SK-N-SH treated with all-trans-retinoic acid at 6 μM for 48 hours (cell line): ENCODE measurements at regions not wholly inside any gene's neighbourhood (a gene's known extent, or its start where the extent isn't known, plus 50 kb on each side); places are given as distances from the start of the nearest gene placed in this dataset.

ENCODE experiments used
- ATAC-seq: fragments of 200-7000 bp; cut with Tn5 transposase; 3 replicates; pipeline ENCODE4 v1.9.1; 2020; ENCODE audit warnings: mild to moderate bottlenecking, moderate library complexity
- ARNTL ChIP-seq: fragments of 450-650 bp; formaldehyde crosslinking; IDR thresholded peaks from 2 replicates; pipeline ENCODE4 v1.5.0; 2020; ENCODE audit warnings: low read depth, mild to moderate bottlenecking, moderate library complexity, borderline replicate concordance
- CSDC2 ChIP-seq: fragments of 250-450 bp; sonication (Bioruptor Pico); IDR thresholded peaks from 2 replicates; pipeline ENCODE4 v1.5.0; 2020; ENCODE audit warnings: mild to moderate bottlenecking, moderate library complexity
- CSRNP3 ChIP-seq: fragments of 250-450 bp; sonication (Bioruptor Pico); IDR thresholded peaks from 2 replicates; pipeline ENCODE4 v1.5.1; 2021; ENCODE audit warnings: mild to moderate bottlenecking, moderate library complexity
- GLIS3 ChIP-seq: fragments of 250-450 bp; sonication (Bioruptor Pico); IDR thresholded peaks from 2 replicates; pipeline ENCODE4 v1.5.0; 2020; ENCODE audit warnings: mild to moderate bottlenecking, moderate library complexity
- ISL1 ChIP-seq: fragments of 250-450 bp; sonication (Bioruptor Pico); IDR thresholded peaks from 2 replicates; pipeline ENCODE4 v2.1.2; 2022; ENCODE audit warnings: mild to moderate bottlenecking, moderate library complexity
- OSR1 ChIP-seq: fragments of 250-450 bp; sonication (Bioruptor Pico); IDR thresholded peaks from 2 replicates; pipeline ENCODE4 v1.8.0; 2022; ENCODE audit warnings: moderate library complexity, mild to moderate bottlenecking, inconsistent platforms
- PATZ1 ChIP-seq: fragments of 250-450 bp; sonication (Bioruptor Pico); IDR thresholded peaks from 2 replicates; pipeline ENCODE4 v1.8.0; 2020; ENCODE audit warnings: mild to moderate bottlenecking, moderate library complexity, borderline replicate concordance
- PPARA ChIP-seq: fragments of 250-450 bp; sonication (Bioruptor Pico); IDR thresholded peaks from 2 replicates; pipeline ENCODE4 v1.5.0; 2020; ENCODE audit warnings: mild to moderate bottlenecking, borderline replicate concordance
- RARB ChIP-seq: fragments of 250-450 bp; sonication (Bioruptor Pico); IDR thresholded peaks from 2 replicates; pipeline ENCODE4 v1.8.0; 2021; ENCODE audit warnings: mild to moderate bottlenecking, moderate library complexity
- SNAI2 ChIP-seq: fragments of 250-450 bp; sonication (Bioruptor Pico); IDR thresholded peaks from 2 replicates; pipeline ENCODE4 v1.5.0; 2020; ENCODE audit warnings: mild to moderate bottlenecking, moderate library complexity
- TCF4 ChIP-seq: fragments of 250-450 bp; sonication (Bioruptor Pico); IDR thresholded peaks from 2 replicates; pipeline ENCODE4 v1.8.0; 2021; ENCODE audit warnings: mild to moderate bottlenecking, moderate library complexity, borderline replicate concordance
- TOX ChIP-seq: fragments of 250-450 bp; sonication (Bioruptor Pico); IDR thresholded peaks from 2 replicates; pipeline ENCODE4 v1.8.0; 2021; ENCODE audit warnings: mild to moderate bottlenecking, moderate library complexity, borderline replicate concordance
- ZC3H10 ChIP-seq: fragments of 250-450 bp; sonication (Bioruptor Pico); IDR thresholded peaks from 2 replicates; pipeline ENCODE4 v1.5.1; 2021; ENCODE audit warnings: mild to moderate bottlenecking, moderate library complexity
- ZFP3 ChIP-seq: fragments of 250-450 bp; sonication (Bioruptor Pico); IDR thresholded peaks from 2 replicates; pipeline ENCODE4 v1.5.0; 2020; ENCODE audit warnings: mild to moderate bottlenecking, moderate library complexity
- ZFP30 ChIP-seq: fragments of 450-650 bp; formaldehyde crosslinking; IDR thresholded peaks from 2 replicates; pipeline ENCODE4 v1.5.0; 2022; ENCODE audit warnings: mild to moderate bottlenecking, moderate library complexity
- ZNF565 ChIP-seq: fragments of 450-650 bp; formaldehyde crosslinking; conservative IDR thresholded peaks from 2 replicates; pipeline ENCODE4 v1.5.0; 2020; ENCODE audit warnings: low read depth, mild to moderate bottlenecking, moderate library complexity
- ZNF8 ChIP-seq: fragments of 450-650 bp; formaldehyde crosslinking; IDR thresholded peaks from 2 replicates; pipeline ENCODE4 v1.5.0; 2020; ENCODE audit warnings: mild to moderate bottlenecking, moderate library complexity
- TF ChIP-seq, protein P1 (sequence below): fragments of 250-450 bp; sonication (Bioruptor Pico); IDR thresholded peaks from 2 replicates; pipeline ENCODE4 v1.5.0; 2020; ENCODE audit warnings: mild to moderate bottlenecking, moderate library complexity
- TF ChIP-seq, protein P2 (sequence below): fragments of 250-450 bp; sonication (Bioruptor Pico); IDR thresholded peaks from 2 replicates; pipeline ENCODE4 v1.5.1; 2020; ENCODE audit warnings: low read depth, mild to moderate bottlenecking, moderate library complexity

DNA sequence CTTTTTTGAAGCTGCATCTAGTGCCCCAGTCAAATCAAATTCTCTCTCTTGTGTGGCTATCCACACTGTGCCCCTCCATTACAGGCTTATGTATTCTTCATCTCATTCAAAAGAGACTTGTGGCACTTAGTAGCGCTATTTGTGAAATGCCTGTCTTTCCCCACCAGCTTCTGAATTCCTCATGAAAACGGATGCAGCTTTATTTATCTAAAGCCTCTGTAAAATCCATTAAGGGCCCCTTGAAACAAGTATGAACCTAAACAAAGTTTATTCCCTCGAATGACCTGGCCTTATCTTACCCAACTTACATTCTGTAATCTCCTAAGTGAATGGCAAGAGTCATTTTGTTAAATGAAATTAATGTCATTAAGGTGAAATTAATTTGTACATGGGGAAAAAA is 417.4 kb upstream of the PIK3C3 start:
- TF ChIP-seq RARB (CRISPR knock-in tag) (no peak), ISL1 (CRISPR knock-in tag) (peak; percentile 82)
- no peak for ATAC-seq

GRCh38 chr18:41532344-41533086 is 422.5 kb upstream of the PIK3C3 start:
- ATAC-seq = peak; percentile 71
- TF ChIP-seq SNAI2 (CRISPR knock-in tag) (no peak), ZFP3 (CRISPR knock-in tag) (peak; percentile 71; the same call in 1 of the 2 replicates)

DNA sequence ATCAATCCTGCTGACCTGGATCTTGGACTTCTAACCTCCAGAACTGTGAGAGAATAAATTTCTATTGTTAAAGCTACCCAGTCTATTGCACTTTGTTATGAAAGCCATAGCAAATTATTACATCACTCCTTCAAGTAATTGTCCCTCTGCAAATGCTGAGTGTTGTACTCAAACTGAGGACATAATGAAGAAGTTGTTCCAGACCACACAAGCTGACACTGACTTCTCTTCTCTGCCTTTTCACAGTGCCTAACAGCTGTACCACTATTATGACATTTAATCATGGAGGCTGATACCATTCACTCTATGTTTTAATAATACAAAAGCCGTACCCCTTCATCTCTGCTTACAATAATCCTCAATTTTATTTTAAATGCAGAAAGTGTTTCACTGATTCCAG is 424.1 kb upstream of the PIK3C3 start:
- ATAC-seq = no peak

GRCh38 chr18:41529093-41529492 is 425.9 kb upstream of the PIK3C3 start:
- ATAC-seq = no peak
- TF ChIP-seq RARB (CRISPR knock-in tag) (no peak), ZC3H10 (CRISPR knock-in tag) (no peak), CSRNP3 (CRISPR knock-in tag) (no peak), PPARA (CRISPR knock-in tag) (no peak), ZFP30 (CRISPR knock-in tag) (no peak), ISL1 (CRISPR knock-in tag) (no peak), CSDC2 (CRISPR knock-in tag) (no peak), TOX (no peak), ZFP3 (CRISPR knock-in tag) (no peak), ARNTL (CRISPR knock-in tag) (no peak), ZNF565 (CRISPR knock-in tag) (no peak), OSR1 (CRISPR knock-in tag) (no peak), TCF4 (no peak), PATZ1 (CRISPR knock-in tag) (no peak), GLIS3 (CRISPR knock-in tag) (no peak), ZNF8 (CRISPR knock-in tag) (no peak)
- TF ChIP-seq, protein P1, sequence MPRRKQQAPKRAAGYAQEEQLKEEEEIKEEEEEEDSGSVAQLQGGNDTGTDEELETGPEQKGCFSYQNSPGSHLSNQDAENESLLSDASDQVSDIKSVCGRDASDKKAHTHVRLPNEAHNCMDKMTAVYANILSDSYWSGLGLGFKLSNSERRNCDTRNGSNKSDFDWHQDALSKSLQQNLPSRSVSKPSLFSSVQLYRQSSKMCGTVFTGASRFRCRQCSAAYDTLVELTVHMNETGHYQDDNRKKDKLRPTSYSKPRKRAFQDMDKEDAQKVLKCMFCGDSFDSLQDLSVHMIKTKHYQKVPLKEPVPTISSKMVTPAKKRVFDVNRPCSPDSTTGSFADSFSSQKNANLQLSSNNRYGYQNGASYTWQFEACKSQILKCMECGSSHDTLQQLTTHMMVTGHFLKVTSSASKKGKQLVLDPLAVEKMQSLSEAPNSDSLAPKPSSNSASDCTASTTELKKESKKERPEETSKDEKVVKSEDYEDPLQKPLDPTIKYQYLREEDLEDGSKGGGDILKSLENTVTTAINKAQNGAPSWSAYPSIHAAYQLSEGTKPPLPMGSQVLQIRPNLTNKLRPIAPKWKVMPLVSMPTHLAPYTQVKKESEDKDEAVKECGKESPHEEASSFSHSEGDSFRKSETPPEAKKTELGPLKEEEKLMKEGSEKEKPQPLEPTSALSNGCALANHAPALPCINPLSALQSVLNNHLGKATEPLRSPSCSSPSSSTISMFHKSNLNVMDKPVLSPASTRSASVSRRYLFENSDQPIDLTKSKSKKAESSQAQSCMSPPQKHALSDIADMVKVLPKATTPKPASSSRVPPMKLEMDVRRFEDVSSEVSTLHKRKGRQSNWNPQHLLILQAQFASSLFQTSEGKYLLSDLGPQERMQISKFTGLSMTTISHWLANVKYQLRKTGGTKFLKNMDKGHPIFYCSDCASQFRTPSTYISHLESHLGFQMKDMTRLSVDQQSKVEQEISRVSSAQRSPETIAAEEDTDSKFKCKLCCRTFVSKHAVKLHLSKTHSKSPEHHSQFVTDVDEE (CRISPR knock-in tag) = no peak

More for the DNA sequence above, 424.1 kb upstream of the PIK3C3 start:
- TF ChIP-seq CSRNP3 (CRISPR knock-in tag) (no peak), ZNF565 (CRISPR knock-in tag) (no peak), SNAI2 (CRISPR knock-in tag) (no peak), CSDC2 (CRISPR knock-in tag) (no peak), PATZ1 (CRISPR knock-in tag) (no peak), TCF4 (no peak)
- TF ChIP-seq, protein P2, sequence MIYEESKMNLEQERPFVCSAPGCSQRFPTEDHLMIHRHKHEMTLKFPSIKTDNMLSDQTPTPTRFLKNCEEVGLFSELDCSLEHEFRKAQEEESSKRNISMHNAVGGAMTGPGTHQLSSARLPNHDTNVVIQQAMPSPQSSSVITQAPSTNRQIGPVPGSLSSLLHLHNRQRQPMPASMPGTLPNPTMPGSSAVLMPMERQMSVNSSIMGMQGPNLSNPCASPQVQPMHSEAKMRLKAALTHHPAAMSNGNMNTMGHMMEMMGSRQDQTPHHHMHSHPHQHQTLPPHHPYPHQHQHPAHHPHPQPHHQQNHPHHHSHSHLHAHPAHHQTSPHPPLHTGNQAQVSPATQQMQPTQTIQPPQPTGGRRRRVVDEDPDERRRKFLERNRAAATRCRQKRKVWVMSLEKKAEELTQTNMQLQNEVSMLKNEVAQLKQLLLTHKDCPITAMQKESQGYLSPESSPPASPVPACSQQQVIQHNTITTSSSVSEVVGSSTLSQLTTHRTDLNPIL (CRISPR knock-in tag) = no peak
